ENCODE measurements at regions not wholly inside any gene's neighbourhood (a gene's known extent, or its start where the extent isn't known, plus 50 kb on each side); places are given as distances from the start of the nearest gene placed in this dataset.

DNA sequence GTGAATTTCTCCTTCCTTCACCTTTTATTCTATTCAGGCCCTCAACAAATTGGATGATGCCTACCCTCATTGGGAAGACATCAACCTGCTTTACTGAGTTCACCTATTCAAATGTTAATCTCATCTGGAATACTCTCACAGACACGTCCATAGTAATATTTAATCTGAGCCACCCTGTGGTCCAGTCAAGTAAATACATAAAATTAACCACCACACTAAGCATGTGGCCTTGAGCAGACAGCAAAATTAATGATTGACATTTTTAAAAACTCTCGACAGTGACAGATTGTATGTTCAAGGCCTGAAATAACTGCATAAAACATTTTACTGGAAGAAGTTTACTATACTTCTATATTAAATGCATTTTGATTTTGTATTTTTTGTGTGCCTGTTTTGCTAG lies 540.6 kb upstream of the GCFC2 start:
- ChIA-PET CTCF (ENCODE audit: low intra/inter-chr PET ratio, low total read pairs) (no interaction called here), POLR2A (no interaction called here)
- no peak overlapping the region for H3K4me3 ChIP-seq (replicated peaks in 1 of 3; ENCODE audit: insufficient read depth in 1 of 3, low read depth in 2 of 3, low read length in 3 of 3)
- 0 out of 2 replicates have a peak, but pooled peaks cover 5% of the 10 kb centered on the region for H3K4me1 ChIP-seq (ENCODE audit: insufficient read depth, low read length)
- DNase-seq (ENCODE audit: low spot score) (peak; percentile 10), FAIRE-seq (peak; percentile 65), ATAC-seq (peak; percentile 77)
- H3K9me3 ChIP-seq (ENCODE audit: low read length) = no peaks in the 10 kb centered on the region
- no peaks in the 10 kb centered on the region for H3K27me3 ChIP-seq (ENCODE audit: control insufficient read depth in 1 of 2, insufficient read depth in 2 of 2, low read length in 2 of 2)
- no peak overlapping the region for H3K9ac ChIP-seq (ENCODE audit: insufficient read depth, low read depth, low read length)
- no TSS peak for BruUV-seq (replicated peaks)
- H3K4me2 ChIP-seq (ENCODE audit: low read depth, low read length) = no peak overlapping the region
- no peaks in the 10 kb centered on the region for H3K36me3 ChIP-seq (replicated peaks in 1 of 2; ENCODE audit: control insufficient read depth in 1 of 2, insufficient read depth in 2 of 2, low read length in 2 of 2)
- 1% methylated on average over 2 of the region's 2 CpGs for WGBS (ENCODE audit: low lambda C conversion rate)
- no peaks in the 10 kb centered on the region for H3K79me2 ChIP-seq (ENCODE audit: insufficient read depth, low read length)
- intact Hi-C loops (cut with micrococcal nuclease; ENCODE audit: unreplicated experiment) = loop anchor here (1.0 kb wide), 1 partner anchor 54 kb away; no protein-coding TSS in a partner anchor
- H3K27ac ChIP-seq (ENCODE audit: extremely low read length, insufficient read depth, low read length) = no peak overlapping the region
- in situ Hi-C loops (cut with HindIII; ENCODE audit: extremely low pct_ligation_motif_present, low pct_unique_long_range_greater_than_20kb) = no loop called here
- no peak for TF ChIP-seq KLF16 (CRISPR knock-in tag; IDR thresholded peaks at IDR 0.05)
- 0 out of 2 replicates have a peak, but pooled peaks have one; percentile 32 for TF ChIP-seq ARID3A (IDR thresholded peaks at IDR 0.05; ENCODE audit: low read depth, low read length)
- 0 out of 2 replicates have a peak, but pooled peaks have one; percentile 19 for TF ChIP-seq MIXL1 (CRISPR knock-in tag; IDR thresholded peaks at IDR 0.05)
- H4K20me1 ChIP-seq (ENCODE audit: insufficient read depth, low read length) = no peaks in the 10 kb centered on the region
- H2AFZ ChIP-seq (ENCODE audit: low read length) = no peak overlapping the region

DNA sequence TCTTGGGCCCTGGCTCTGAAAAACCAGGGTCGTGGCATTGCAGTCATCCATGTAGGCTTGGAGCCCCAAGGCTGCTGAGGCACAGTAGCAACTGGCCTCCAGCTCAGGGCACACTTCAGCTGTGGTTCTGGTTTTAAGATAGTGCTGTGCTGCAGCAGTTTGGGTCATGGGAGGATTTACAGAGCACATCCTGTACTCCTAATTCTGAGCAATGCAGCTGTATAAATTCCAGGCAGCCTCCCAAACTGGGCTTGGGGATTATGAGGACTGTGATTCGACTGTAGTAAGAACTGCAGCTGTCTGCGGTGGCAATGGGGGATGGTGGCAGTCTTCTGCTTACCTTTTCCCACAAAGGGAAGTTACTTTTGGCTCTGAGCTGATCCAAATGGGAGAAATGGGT lies 536.3 kb upstream of the GCFC2 start:
- H3K36me3 ChIP-seq (replicated peaks in 1 of 2; ENCODE audit: control insufficient read depth in 1 of 2, insufficient read depth in 2 of 2, low read length in 2 of 2) = no peaks in the 10 kb centered on the region
- H4K20me1 ChIP-seq (ENCODE audit: insufficient read depth, low read length) = no peaks in the 10 kb centered on the region
- WGBS (ENCODE audit: low lambda C conversion rate) = 33% methylated on average over 2 of the region's 3 CpGs
- ChIA-PET CTCF (ENCODE audit: low intra/inter-chr PET ratio, low total read pairs) (no interaction called here), POLR2A (no interaction called here)
- no peak overlapping the region for H3K4me2 ChIP-seq (ENCODE audit: low read depth, low read length)
- no peaks in the 10 kb centered on the region for H3K27me3 ChIP-seq (ENCODE audit: control insufficient read depth in 1 of 2, insufficient read depth in 2 of 2, low read length in 2 of 2)
- no peak overlapping the region for H3K9ac ChIP-seq (ENCODE audit: insufficient read depth, low read depth, low read length)
- in situ Hi-C loops (cut with HindIII; ENCODE audit: extremely low pct_ligation_motif_present, low pct_unique_long_range_greater_than_20kb) (no loop called here), intact Hi-C loops (cut with micrococcal nuclease; ENCODE audit: unreplicated experiment) (no loop called here)
- no peak for TF ChIP-seq ZNF598 (CRISPR knock-in tag; IDR thresholded peaks at IDR 0.05; ENCODE audit: borderline replicate concordance)
- no peak for TF ChIP-seq ZNF720 (CRISPR knock-in tag; IDR thresholded peaks at IDR 0.05)
- no peak for TF ChIP-seq ZBTB20 (CRISPR knock-in tag; IDR thresholded peaks at IDR 0.05; ENCODE audit: borderline replicate concordance, low read depth)
- TF ChIP-seq ASH2L (IDR thresholded peaks at IDR 0.05; ENCODE audit: insufficient read length, low read depth, low read length) = no peak
- no peak for TF ChIP-seq ZNF446 (CRISPR knock-in tag; IDR thresholded peaks at IDR 0.05)
- TF ChIP-seq E2F2 (CRISPR knock-in tag; IDR thresholded peaks at IDR 0.05; ENCODE audit: borderline replicate concordance) = no peak
- no peak for TF ChIP-seq EEA1 (CRISPR knock-in tag; IDR thresholded peaks at IDR 0.05; ENCODE audit: borderline replicate concordance)
- TF ChIP-seq ZNF558 (CRISPR knock-in tag; IDR thresholded peaks at IDR 0.05; ENCODE audit: borderline replicate concordance) = no peak
- no peak for TF ChIP-seq SYNCRIP (IDR thresholded peaks at IDR 0.05; ENCODE audit: insufficient read depth, low read depth, low read length)
- TF ChIP-seq, protein P1, sequence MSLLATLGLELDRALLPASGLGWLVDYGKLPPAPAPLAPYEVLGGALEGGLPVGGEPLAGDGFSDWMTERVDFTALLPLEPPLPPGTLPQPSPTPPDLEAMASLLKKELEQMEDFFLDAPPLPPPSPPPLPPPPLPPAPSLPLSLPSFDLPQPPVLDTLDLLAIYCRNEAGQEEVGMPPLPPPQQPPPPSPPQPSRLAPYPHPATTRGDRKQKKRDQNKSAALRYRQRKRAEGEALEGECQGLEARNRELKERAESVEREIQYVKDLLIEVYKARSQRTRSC (CRISPR knock-in tag; IDR thresholded peaks at IDR 0.05; ENCODE audit: low read depth) = no peak
- TF ChIP-seq JDP2 (CRISPR knock-in tag; IDR thresholded peaks at IDR 0.05; ENCODE audit: borderline replicate concordance) = no peak
- no peak for TF ChIP-seq POLR2AphosphoS2 (IDR thresholded peaks at IDR 0.05; ENCODE audit: low read depth, low read length)
- H3K27ac ChIP-seq (ENCODE audit: extremely low read length, insufficient read depth, low read length) = no peak overlapping the region
- H3K4me3 ChIP-seq (replicated peaks in 1 of 3; ENCODE audit: insufficient read depth in 1 of 3, low read depth in 2 of 3, low read length in 3 of 3) = no peak overlapping the region
- DNase-seq (ENCODE audit: low spot score) = no peak
- no peak for ATAC-seq
- H2AFZ ChIP-seq (ENCODE audit: low read length) = no peak overlapping the region
- H3K9me3 ChIP-seq (ENCODE audit: low read length) = no peaks in the 10 kb centered on the region
- no TSS peak for BruUV-seq (replicated peaks)
- no peak for FAIRE-seq
- H3K79me2 ChIP-seq (ENCODE audit: insufficient read depth, low read length) = no peaks in the 10 kb centered on the region
- 0 out of 2 replicates have a peak, but pooled peaks cover 5% of the 10 kb centered on the region for H3K4me1 ChIP-seq (ENCODE audit: insufficient read depth, low read length)
